GM10266 (cell line): ENCODE measurements at regions not wholly inside any gene's neighbourhood (a gene's known extent, or its start where the extent isn't known, plus 50 kb on each side); places are given as distances from the start of the nearest gene placed in this dataset.

Source experiments
- DNase-seq: peaks from one replicate; pipeline ENCODE4 v3.0.0; 2012; ENCODE audit errors: extremely low spot score
- TF ChIP-seq, protein P1 (sequence below): IDR thresholded peaks from 2 replicates; pipeline ENCODE4 v1.5.1; 2012; ENCODE audit warnings: mild to moderate bottlenecking, low read depth; ENCODE audit not compliant: control insufficient read depth, insufficient read depth; ENCODE audit errors: missing control alignments

DNA sequence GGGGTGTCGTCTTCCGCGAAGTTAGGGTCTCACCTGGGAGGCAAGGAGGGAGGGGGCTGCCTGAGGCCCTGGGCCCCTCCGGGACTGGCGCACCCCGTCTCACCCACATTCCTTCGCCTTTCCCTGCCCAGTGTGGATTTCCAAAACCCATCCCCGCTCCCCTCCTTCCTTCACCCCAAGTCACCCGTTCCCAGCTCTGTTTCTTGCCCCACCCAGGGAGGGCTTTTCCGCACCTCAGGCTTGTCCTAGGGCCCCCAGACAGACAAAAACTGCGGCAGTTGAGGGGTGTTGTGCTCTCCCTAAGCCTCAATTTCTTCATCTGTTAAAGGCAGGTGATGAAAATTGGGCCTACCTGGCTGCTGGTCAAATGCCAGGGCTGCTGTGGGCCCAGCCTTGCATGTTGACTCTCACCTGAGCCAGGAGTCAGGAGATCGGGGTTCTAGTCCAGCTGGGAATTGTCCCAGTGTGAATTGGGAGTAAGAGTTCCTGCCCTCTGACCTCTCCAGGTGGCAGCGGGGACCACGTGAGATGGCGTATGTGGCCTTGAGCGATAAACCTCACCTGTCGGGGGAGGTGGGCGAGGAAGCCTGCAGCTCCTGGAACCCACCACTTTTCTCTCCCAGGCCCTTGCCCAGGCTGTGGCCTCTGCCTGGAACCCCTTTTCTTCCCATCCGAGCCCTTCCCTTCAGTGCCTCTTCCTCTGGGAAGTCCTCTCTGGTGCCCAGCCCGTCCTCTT, 143.4 kb upstream of the IER5L start:
- TF ChIP-seq, protein P1, sequence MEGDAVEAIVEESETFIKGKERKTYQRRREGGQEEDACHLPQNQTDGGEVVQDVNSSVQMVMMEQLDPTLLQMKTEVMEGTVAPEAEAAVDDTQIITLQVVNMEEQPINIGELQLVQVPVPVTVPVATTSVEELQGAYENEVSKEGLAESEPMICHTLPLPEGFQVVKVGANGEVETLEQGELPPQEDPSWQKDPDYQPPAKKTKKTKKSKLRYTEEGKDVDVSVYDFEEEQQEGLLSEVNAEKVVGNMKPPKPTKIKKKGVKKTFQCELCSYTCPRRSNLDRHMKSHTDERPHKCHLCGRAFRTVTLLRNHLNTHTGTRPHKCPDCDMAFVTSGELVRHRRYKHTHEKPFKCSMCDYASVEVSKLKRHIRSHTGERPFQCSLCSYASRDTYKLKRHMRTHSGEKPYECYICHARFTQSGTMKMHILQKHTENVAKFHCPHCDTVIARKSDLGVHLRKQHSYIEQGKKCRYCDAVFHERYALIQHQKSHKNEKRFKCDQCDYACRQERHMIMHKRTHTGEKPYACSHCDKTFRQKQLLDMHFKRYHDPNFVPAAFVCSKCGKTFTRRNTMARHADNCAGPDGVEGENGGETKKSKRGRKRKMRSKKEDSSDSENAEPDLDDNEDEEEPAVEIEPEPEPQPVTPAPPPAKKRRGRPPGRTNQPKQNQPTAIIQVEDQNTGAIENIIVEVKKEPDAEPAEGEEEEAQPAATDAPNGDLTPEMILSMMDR, result no peak
- no peak for DNase-seq

DNA sequence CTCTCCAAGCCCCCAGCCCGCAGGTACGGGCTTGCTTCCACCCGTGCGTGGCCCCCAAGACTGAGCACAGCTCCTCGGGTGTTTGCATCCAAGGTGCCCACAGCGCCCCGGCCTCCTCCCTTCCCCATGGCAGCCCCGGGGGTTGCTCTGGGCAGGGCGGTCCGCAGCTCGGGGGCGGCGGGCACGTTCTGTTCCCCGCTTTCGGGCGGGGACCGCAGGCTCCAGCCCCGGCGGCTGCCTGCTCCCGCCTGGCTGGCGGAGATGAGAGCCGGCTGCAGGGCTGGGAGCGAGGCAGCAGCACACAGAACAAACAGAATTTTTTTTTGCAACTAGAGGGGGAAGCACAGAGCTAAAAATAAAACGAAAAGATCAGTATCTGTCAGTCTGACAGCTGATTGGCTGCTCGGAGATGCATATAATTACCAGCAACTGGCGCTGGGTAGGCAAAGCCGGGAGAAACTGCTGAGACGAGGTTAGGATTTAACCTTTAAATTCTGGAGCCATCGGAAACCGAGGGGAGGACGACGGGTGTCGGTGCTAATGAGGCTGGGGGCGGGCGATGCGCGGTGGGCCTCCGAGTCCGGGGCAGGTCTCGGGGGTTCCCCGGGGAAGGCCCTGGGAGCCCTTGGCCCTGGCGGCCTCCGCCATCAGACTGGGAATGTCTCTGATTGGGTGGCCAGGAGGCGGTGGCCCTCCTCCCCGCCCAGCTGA, 142.7 kb upstream of the IER5L start:
- TF ChIP-seq, protein P1, result no peak
- peak; percentile 77 for DNase-seq

DNA sequence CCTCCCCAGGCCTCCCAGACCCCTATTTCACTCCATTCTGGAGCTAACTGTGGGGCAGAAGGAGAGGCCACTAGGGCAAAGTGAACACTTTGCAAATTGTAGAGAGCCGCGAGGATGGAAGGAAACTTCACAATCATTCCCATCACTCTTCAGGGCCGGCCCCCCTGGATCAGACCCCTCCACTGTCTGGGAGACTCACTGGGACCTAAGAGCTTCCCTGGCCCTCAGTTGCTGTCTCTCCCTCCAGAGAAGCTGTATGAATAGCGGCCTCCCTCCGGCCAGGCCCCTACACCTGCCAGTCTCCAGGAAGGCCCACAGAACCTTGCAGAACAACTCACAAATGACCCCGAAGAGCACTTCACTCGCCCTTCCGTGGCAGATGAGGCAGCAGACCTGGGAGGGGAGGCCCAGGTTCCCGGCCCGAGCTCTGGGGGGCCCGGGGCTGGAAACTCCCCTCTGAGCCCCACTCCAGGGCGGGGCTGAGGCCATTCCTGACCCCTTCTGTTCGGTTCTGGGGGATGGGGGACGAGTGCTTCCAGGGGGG, 141.9 kb upstream of the IER5L start:
- DNase-seq, result no peak
- TF ChIP-seq, protein P1, result no peak

DNA sequence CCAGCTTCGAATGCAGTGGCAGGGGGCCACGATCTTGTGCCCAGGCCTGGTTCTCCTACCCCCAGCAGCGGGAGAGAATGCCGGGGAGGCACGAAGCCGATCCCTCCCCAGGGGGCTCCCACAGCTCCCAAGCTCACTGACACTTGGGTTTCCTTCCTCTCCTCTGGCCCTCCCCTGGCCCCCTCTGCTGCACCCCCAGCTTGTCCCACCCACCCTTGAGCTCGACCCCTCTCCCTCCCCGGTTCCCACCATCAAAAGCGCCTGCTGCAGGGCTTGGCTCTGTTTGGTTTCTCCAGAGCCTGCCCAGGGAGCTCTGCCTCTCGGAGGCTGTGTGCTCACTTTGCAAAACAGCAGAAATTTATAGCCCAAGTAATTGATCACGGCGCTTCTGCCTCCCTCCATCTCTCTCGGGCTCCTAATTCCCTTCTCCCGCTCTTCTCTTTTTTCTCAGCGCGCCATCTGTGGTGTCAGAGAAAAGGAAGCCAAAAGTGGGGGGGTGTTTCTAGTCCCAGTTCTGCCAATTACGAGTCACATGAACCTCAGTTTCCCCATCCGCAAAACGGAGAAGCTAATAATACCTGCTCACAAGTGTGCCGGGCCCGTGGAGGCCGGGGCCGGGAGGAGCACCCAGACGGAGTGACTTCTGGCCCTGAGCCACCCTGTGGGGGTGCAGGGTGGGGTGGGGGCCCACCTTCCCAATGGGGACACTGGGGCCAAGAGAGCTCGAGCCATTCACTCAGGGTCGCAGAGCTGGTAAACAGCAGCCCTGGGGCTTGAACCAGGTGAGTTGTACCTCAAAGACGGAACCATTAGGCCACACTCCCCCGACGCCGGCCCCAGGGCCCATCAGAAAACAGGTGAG, 141.2 kb upstream of the IER5L start:
- no peak for DNase-seq
- TF ChIP-seq, protein P1, result no peak

DNA sequence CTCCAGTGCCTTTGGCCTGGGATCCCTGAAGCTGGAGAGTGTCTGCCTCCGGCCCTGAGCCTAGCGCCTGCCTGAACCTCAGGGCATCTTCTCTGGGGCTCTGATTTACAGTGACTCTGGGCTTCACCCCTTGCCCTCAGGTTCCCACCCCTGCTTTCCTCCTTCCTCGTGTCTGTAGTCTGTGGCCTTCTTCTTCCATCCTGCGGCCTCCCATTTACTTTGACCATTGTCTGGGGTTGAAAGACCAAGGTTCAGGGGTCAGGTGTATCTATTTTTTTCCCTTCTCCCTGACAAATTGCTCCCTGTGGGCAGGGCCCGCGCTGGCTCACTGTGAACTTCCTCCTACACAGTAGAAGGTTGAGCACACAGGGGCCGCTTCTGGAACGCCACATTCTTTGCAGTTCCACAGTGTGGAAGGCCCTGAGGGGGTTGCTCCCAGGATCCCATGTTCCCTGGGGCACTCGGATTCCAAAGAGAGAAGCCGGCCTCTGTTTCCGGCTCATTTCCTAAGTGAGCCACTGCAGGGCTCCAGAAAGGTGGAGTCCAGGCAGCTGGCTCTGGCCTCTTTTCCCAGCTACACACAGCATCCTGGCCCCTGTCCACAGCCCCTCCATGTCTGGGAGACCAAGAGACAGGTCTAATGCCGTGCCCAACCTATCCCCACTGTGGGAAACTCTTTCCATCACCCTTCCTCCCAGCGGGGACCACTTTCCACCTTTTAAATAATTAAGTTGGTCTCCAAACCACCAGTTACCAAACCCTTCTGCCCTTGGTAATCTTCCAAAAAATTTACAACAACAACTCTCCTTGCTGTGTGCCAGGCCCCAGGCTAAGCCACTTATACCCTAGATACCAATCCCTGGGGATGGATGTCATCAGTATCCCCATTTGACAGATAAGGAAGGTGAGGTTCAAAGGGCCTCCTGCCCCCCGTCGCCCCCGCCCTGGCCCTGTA, 140.3 kb upstream of the IER5L start:
- TF ChIP-seq, protein P1, result no peak
- DNase-seq, result peak; percentile 3
